Caco-2 (cell line): ENCODE measurements at regions not wholly inside any gene's neighbourhood (a gene's known extent, or its start where the extent isn't known, plus 50 kb on each side); places are given as distances from the start of the nearest gene placed in this dataset.

ENCODE experiments used
- BruUV-seq: library from RNA; stranded (reverse); fragments of 400-500 nt; replicated peaks from 2 replicates; lab custom pipeline; 2021; lab: Mats Ljungman, UMichigan
- CTCF ChIA-PET: fragments of 300-600 bp; sonication (Branson Sonifier 250); formaldehyde crosslinking; loops from one replicate; lab custom pipeline; 2022; ENCODE audit warnings: antibody characterized with exemption; lab: Charles Lee
- POLR2A ChIA-PET: fragments of 300-600 bp; sonication (Branson Sonifier 250); formaldehyde crosslinking; loops from one replicate; lab custom pipeline; 2022; ENCODE audit warnings: antibody characterized with exemption; lab: Charles Lee
- DNase-seq, 2 experiments: peaks; one replicate each; pipeline versions ENCODE4 v3.0.0 to v3.0.0-alpha.2; 2020 to 2022
- H3K27me3 ChIP-seq: replicated peaks from 2 replicates; pipeline ENCODE4 v1.6.0; 2011; ENCODE audit warnings: low read length; ENCODE audit not compliant: control insufficient read depth, insufficient read depth
- H3K36me3 ChIP-seq: 2 replicates; pipeline ENCODE4 v1.5.1; 2011; ENCODE audit warnings: low read length; ENCODE audit not compliant: control insufficient read depth, insufficient read depth
- H3K4me1 ChIP-seq: fragments of 250-450 bp; sonication (Bioruptor Pico); 2 replicates; pipeline ENCODE4 v1.5.1; 2020; ENCODE audit warnings: mild to moderate bottlenecking
- H3K4me3 ChIP-seq: 2 replicates; pipeline ENCODE4 v1.5.1; 2011; ENCODE audit warnings: low read depth, mild to moderate bottlenecking, control low read depth, low read length
- H3K9me3 ChIP-seq: fragments of 250-450 bp; sonication (Bioruptor Pico); 2 replicates; pipeline ENCODE4 v1.5.1; 2020; ENCODE audit warnings: mild to moderate bottlenecking, moderate library complexity
- H3K27ac Mint-ChIP-seq: one replicate; pipeline ENCODE4 v1.8.0; 2022; ENCODE audit warnings: mixed read lengths; ENCODE audit not compliant: unreplicated experiment
- H3K27me3 Mint-ChIP-seq: one replicate; pipeline ENCODE4 v1.8.0; 2022; ENCODE audit warnings: mixed read lengths; ENCODE audit not compliant: insufficient read depth, unreplicated experiment
- H3K36me3 Mint-ChIP-seq: one replicate; pipeline ENCODE4 v1.8.0; 2022; ENCODE audit warnings: mild to moderate bottlenecking, mixed read lengths; ENCODE audit not compliant: insufficient read depth, unreplicated experiment
- H3K4me1 Mint-ChIP-seq: one replicate; pipeline ENCODE4 v1.8.0; 2022; ENCODE audit warnings: low read depth, mixed read lengths; ENCODE audit not compliant: unreplicated experiment
- H3K4me3 Mint-ChIP-seq: one replicate; pipeline ENCODE4 v1.8.0; 2022; ENCODE audit warnings: mild to moderate bottlenecking, moderate library complexity, mixed read lengths; ENCODE audit not compliant: unreplicated experiment
- H3K9me3 Mint-ChIP-seq: one replicate; pipeline ENCODE4 v1.8.0; 2022; ENCODE audit warnings: mixed read lengths; ENCODE audit not compliant: unreplicated experiment
- intact Hi-C: fragments of 100-400 bp; cut with micrococcal nuclease; formaldehyde crosslinking; loops from one replicate; pipeline ENCODE4 v1.10.0; 2022; ENCODE audit not compliant: unreplicated experiment
- TF ChIP-seq, protein P1 (sequence below), 2 experiments: fragments of 200-600 bp in 1 of 2; IDR thresholded peaks; 1 replicate in 1 of 2; 2 replicates in 1 of 2; pipeline versions ENCODE4 v1.5.1 to v1.8.0; 2011 to 2022; ENCODE audit warnings: antibody characterized with exemption in 1 of 2, control low read depth in 1 of 2, inconsistent platforms in 1 of 2, low read depth in 1 of 2, low read length in 1 of 2, mild to moderate bottlenecking in 1 of 2, moderate library complexity in 1 of 2; ENCODE audit not compliant: insufficient read depth in 1 of 2, severe bottlenecking in 1 of 2, unreplicated experiment in 1 of 2

DNA sequence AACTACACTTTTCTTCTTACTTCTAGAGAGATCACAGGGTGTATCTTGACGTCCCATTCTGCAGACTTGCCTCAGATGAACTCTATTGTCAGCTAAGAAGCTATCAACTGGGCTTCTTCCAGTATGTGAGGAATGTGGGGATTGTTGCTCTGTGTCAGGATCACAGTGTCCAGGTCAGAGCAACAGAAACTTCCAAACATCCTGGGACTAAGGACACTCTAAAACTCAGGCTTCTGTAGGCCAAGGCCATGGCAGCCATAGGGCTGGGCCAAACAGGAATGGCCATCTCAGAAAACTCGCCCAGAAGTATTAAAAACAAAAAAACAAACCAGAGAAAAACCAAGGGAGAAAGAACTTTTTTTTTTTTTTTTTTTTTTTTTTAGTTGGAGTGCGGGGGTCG is 210.0 kb upstream of the CLINT1 start:
- H3K4me1 ChIP-seq: no peaks in the 10 kb centered on the region
- H3K36me3 Mint-ChIP-seq: no peaks in the 10 kb centered on the region
- H3K4me3 Mint-ChIP-seq: no peak overlapping the region
- TF ChIP-seq, protein P1, sequence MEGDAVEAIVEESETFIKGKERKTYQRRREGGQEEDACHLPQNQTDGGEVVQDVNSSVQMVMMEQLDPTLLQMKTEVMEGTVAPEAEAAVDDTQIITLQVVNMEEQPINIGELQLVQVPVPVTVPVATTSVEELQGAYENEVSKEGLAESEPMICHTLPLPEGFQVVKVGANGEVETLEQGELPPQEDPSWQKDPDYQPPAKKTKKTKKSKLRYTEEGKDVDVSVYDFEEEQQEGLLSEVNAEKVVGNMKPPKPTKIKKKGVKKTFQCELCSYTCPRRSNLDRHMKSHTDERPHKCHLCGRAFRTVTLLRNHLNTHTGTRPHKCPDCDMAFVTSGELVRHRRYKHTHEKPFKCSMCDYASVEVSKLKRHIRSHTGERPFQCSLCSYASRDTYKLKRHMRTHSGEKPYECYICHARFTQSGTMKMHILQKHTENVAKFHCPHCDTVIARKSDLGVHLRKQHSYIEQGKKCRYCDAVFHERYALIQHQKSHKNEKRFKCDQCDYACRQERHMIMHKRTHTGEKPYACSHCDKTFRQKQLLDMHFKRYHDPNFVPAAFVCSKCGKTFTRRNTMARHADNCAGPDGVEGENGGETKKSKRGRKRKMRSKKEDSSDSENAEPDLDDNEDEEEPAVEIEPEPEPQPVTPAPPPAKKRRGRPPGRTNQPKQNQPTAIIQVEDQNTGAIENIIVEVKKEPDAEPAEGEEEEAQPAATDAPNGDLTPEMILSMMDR (IDR thresholded peaks at IDR 0.05; ENCODE audit: insufficient read depth in 1 of 2, low read depth in 1 of 2, low read length in 1 of 2, severe bottlenecking in 1 of 2, unreplicated experiment in 1 of 2): no peak
- peaks cover 12% of the 10 kb centered on the region for H3K4me1 Mint-ChIP-seq
- no peaks in the 10 kb centered on the region for H3K9me3 ChIP-seq
- H3K36me3 ChIP-seq: no peaks in the 10 kb centered on the region
- no peaks in the 10 kb centered on the region for H3K27me3 ChIP-seq
- peaks cover 9% of the 10 kb centered on the region for H3K9me3 Mint-ChIP-seq
- POLR2A ChIA-PET: no interaction called here
- BruUV-seq: no TSS peak
- no peak overlapping the region for H3K4me3 ChIP-seq
- CTCF ChIA-PET: no interaction called here
- intact Hi-C loops: no loop called here
- no peak for DNase-seq
- peaks cover 2% of the 10 kb centered on the region for H3K27me3 Mint-ChIP-seq
- peak overlapping the region; percentile 7 for H3K27ac Mint-ChIP-seq

DNA sequence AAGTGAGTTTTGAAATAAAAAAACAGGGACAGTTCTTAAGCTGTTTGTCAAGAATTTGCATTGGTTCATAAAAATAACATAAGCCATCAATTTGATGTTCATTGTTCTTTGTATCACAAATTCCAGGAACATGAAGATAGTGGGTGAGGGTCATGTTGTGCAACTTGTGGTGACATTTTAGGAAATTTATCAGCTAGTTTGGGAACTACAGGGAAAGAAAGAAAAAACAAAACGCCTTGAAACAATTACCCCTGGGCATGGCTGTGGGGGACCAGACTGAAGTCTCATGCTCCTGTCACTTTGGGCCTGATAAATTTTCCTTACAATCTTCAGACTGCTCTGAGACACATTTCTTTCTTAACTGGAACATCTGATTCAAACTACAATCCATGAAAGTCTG is 207.1 kb upstream of the CLINT1 start:
- H3K9me3 Mint-ChIP-seq: peaks cover 9% of the 10 kb centered on the region
- no peaks in the 10 kb centered on the region for H3K9me3 ChIP-seq
- BruUV-seq: no TSS peak
- no peak overlapping the region for H3K4me3 Mint-ChIP-seq
- H3K4me1 ChIP-seq: no peaks in the 10 kb centered on the region
- no peak overlapping the region for H3K27ac Mint-ChIP-seq
- ChIA-PET CTCF (interaction anchor here (1.5 kb wide), 1 partner anchor 9 kb away, joined by 4 read pairs; no protein-coding TSS in a partner anchor), POLR2A (no interaction called here)
- no peak overlapping the region for H3K4me3 ChIP-seq
- no peaks in the 10 kb centered on the region for H3K36me3 ChIP-seq
- TF ChIP-seq, protein P1 (IDR thresholded peaks at IDR 0.05; ENCODE audit: insufficient read depth in 1 of 2, low read depth in 1 of 2, low read length in 1 of 2, severe bottlenecking in 1 of 2, unreplicated experiment in 1 of 2): no peak
- no peak for DNase-seq
- H3K27me3 ChIP-seq: no peaks in the 10 kb centered on the region
- no peaks in the 10 kb centered on the region for H3K36me3 Mint-ChIP-seq
- peaks cover 3% of the 10 kb centered on the region for H3K27me3 Mint-ChIP-seq
- H3K4me1 Mint-ChIP-seq: peaks cover 12% of the 10 kb centered on the region
- intact Hi-C loops: no loop called here

- no peaks in the 10 kb centered on the region for H3K9me3 ChIP-seq
- no peak overlapping the region for H3K4me3 Mint-ChIP-seq
- H3K4me3 ChIP-seq: no peak overlapping the region
- peaks cover 9% of the 10 kb centered on the region for H3K9me3 Mint-ChIP-seq
- POLR2A ChIA-PET: no interaction called here
- H3K4me1 ChIP-seq: no peaks in the 10 kb centered on the region
- CTCF ChIA-PET: no interaction called here
- peaks cover 3% of the 10 kb centered on the region for H3K27me3 Mint-ChIP-seq
- BruUV-seq: no TSS peak
- H3K36me3 Mint-ChIP-seq: no peaks in the 10 kb centered on the region
- intact Hi-C loops: no loop called here
- H3K36me3 ChIP-seq: no peaks in the 10 kb centered on the region
- TF ChIP-seq, protein P1 (IDR thresholded peaks at IDR 0.05; ENCODE audit: insufficient read depth in 1 of 2, low read depth in 1 of 2, low read length in 1 of 2, severe bottlenecking in 1 of 2, unreplicated experiment in 1 of 2): no peak
- no peaks in the 10 kb centered on the region for H3K27me3 ChIP-seq
- no peak for DNase-seq
- H3K4me1 Mint-ChIP-seq: peaks cover 12% of the 10 kb centered on the region
- no peak overlapping the region for H3K27ac Mint-ChIP-seq
Observed at GRCh38 chr5:158064334-158065123, 205.6 kb upstream of the CLINT1 start.
